Endothelial cell of umbilical vein (primary cell): ENCODE measurements at regions not wholly inside any gene's neighbourhood (a gene's known extent, or its start where the extent isn't known, plus 50 kb on each side); places are given as distances from the start of the nearest gene placed in this dataset.

Experiments used
- BruUV-seq: library from RNA; stranded (reverse); fragments of 400-500 nt; replicated peaks from 2 replicates; lab custom pipeline; 2021; lab: Mats Ljungman, UMichigan
- CTCF ChIA-PET: fragments of 300-600, 350-600 bp; sonication (Branson Sonifier 250); formaldehyde crosslinking; loops from one replicate; lab custom pipeline; 2021; ENCODE audit warnings: antibody characterized with exemption, inconsistent platforms; lab: Charles Lee
- POLR2A ChIA-PET: fragments of 300-600, 350-600 bp; sonication (Branson Sonifier 250); formaldehyde crosslinking; loops from one replicate; lab custom pipeline; 2021; ENCODE audit warnings: antibody characterized with exemption, inconsistent platforms; lab: Charles Lee
- DNase-seq: peaks from one replicate; pipeline ENCODE4 v3.0.0-alpha.2; 2011; ENCODE audit warnings: low read depth, low spot score
- FAIRE-seq: peaks from 2 replicates; lab custom pipeline; 2011; peaks lifted over from hg19 to GRCh38; lab: Jason Lieb, UNC
- H2AFZ ChIP-seq: 2 replicates; pipeline ENCODE4 v1.6.0; 2012; ENCODE audit warnings: low read depth, low read length, control low read depth, inconsistent platforms
- H3K27ac ChIP-seq: 2 replicates; pipeline ENCODE4 v1.5.1; 2011; ENCODE audit warnings: low read depth, mild to moderate bottlenecking, control low read depth, low read length, moderate library complexity; ENCODE audit not compliant: insufficient read depth
- H3K27me3 ChIP-seq, 2 experiments: 2 replicates each; pipeline versions ENCODE4 v1.6.0 to v1.6.1; 2011; ENCODE audit warnings: low read length in 2 of 2, mixed read lengths in 1 of 2; ENCODE audit not compliant: control insufficient read depth in 2 of 2, insufficient read depth in 2 of 2
- H3K36me3 ChIP-seq, 2 experiments: 2 replicates in 1 of 2; 3 replicates in 1 of 2; pipeline ENCODE4 v1.5.1; 2011; ENCODE audit warnings: low read length in 2 of 2, mild to moderate bottlenecking in 1 of 2, moderate library complexity in 1 of 2; ENCODE audit not compliant: control insufficient read depth in 2 of 2, insufficient read depth in 2 of 2; ENCODE audit errors: extremely low read depth in 1 of 2
- H3K4me1 ChIP-seq: 3 replicates; pipeline ENCODE4 v1.5.1; 2011; ENCODE audit warnings: mild to moderate bottlenecking, low read length; ENCODE audit not compliant: control insufficient read depth, insufficient read depth; ENCODE audit errors: extremely low read depth
- H3K4me2 ChIP-seq: 2 replicates; pipeline ENCODE4 v1.6.1; 2011; ENCODE audit warnings: low read length, control low read depth, mixed read lengths; ENCODE audit not compliant: insufficient read depth
- H3K4me3 ChIP-seq, 3 experiments: fragments of 200-600 bp in 1 of 3; sonication (generic), shearing (Covaris generic) in 1 of 3; replicated peaks in 1 of 3; 2 replicates each; pipeline ENCODE4 v1.5.1; 2011 to 2016; ENCODE audit warnings: control low read depth in 3 of 3, low read length in 3 of 3, mild to moderate bottlenecking in 2 of 3, inconsistent platforms in 1 of 3, low read depth in 1 of 3, moderate library complexity in 1 of 3; ENCODE audit not compliant: insufficient read depth in 1 of 3
- H3K79me2 ChIP-seq: 2 replicates; pipeline ENCODE4 v1.6.0; 2012; ENCODE audit warnings: low read length, inconsistent platforms; ENCODE audit not compliant: control insufficient read depth, insufficient read depth
- H3K9ac ChIP-seq: replicated peaks from 2 replicates; pipeline ENCODE3; 2011; ENCODE audit warnings: low read length, control low read depth; ENCODE audit not compliant: insufficient read depth; ENCODE audit errors: extremely low read depth
- H3K9me1 ChIP-seq: replicated peaks from 3 replicates; pipeline ENCODE4 v1.6.0; 2011; ENCODE audit warnings: mild to moderate bottlenecking, low read length; ENCODE audit not compliant: control insufficient read depth, insufficient read depth; ENCODE audit errors: extremely low read depth
- H3K9me3 ChIP-seq: replicated peaks from 2 replicates; pipeline ENCODE4 v1.5.1; 2012; ENCODE audit warnings: low read length, inconsistent platforms; ENCODE audit not compliant: control insufficient read depth, insufficient read depth
- H4K20me1 ChIP-seq: replicated peaks from 2 replicates; pipeline ENCODE3; 2011; ENCODE audit warnings: mild to moderate bottlenecking, low read length; ENCODE audit not compliant: control insufficient read depth, insufficient read depth; ENCODE audit errors: extremely low read depth
- EZH2 ChIP-seq: IDR thresholded peaks from 2 replicates; pipeline ENCODE4 v1.6.1; 2012; ENCODE audit warnings: borderline replicate concordance, low read depth, mild to moderate bottlenecking, moderate library complexity, low read length, inconsistent platforms; ENCODE audit not compliant: severe bottlenecking
- FOS ChIP-seq: IDR thresholded peaks from 2 replicates; pipeline ENCODE4 v1.6.1; 2011; ENCODE audit warnings: mild to moderate bottlenecking, low read length, moderate library complexity, borderline replicate concordance; ENCODE audit not compliant: insufficient read depth
- GATA2 ChIP-seq: IDR thresholded peaks from 2 replicates; pipeline ENCODE4 v1.7.0; 2011; ENCODE audit warnings: low read depth, mild to moderate bottlenecking, moderate library complexity, mixed read lengths, low read length; ENCODE audit not compliant: insufficient read length, insufficient read depth
- JUN ChIP-seq: IDR thresholded peaks from 2 replicates; pipeline ENCODE4 v1.6.1; 2011; ENCODE audit warnings: borderline replicate concordance, low read depth; ENCODE audit not compliant: insufficient read length, insufficient read depth
- MAX ChIP-seq: IDR thresholded peaks from 2 replicates; pipeline ENCODE4 v1.6.1; 2011; ENCODE audit not compliant: insufficient read depth, insufficient read length
- MYC ChIP-seq: IDR thresholded peaks from one replicate; pipeline ENCODE4 v1.6.1; 2011; ENCODE audit warnings: mild to moderate bottlenecking, low read depth, low read length
- POLR2A ChIP-seq: IDR thresholded peaks from 2 replicates; pipeline ENCODE4 v1.6.1; 2012; ENCODE audit warnings: low read depth, mild to moderate bottlenecking, control low read depth, low read length
- POLR2AphosphoS5 ChIP-seq: IDR thresholded peaks from 2 replicates; pipeline ENCODE4 v1.6.1; 2012; ENCODE audit warnings: low read depth, mild to moderate bottlenecking, control low read depth, low read length, moderate library complexity; ENCODE audit not compliant: insufficient read depth
- dilution Hi-C: fragments of 300-500 bp; cut with MboI; formaldehyde crosslinking; loops from one replicate; pipeline ENCODE4 v1.15.0; 2019; ENCODE audit warnings: low sequenced_read_pairs; ENCODE audit not compliant: extremely low pct_ligation_motif_present
- intact Hi-C: fragments of 100-400 bp; cut with micrococcal nuclease; formaldehyde crosslinking; loops from one replicate; pipeline ENCODE4 v1.10.0; 2022
- TF ChIP-seq, protein P1 (sequence below), 2 donors: IDR thresholded peaks; 1 replicate in 1 of 2; 2 replicates in 1 of 2; pipeline ENCODE4 v1.5.1; 2011; ENCODE audit warnings: low read length in 2 of 2, mild to moderate bottlenecking in 2 of 2, moderate library complexity in 2 of 2, control low read depth in 1 of 2, inconsistent platforms in 1 of 2, low read depth in 1 of 2; ENCODE audit not compliant: insufficient read depth in 1 of 2; ENCODE audit errors: extremely low read depth in 1 of 2

- Histone ChIP-seq H3K4me1 (peaks cover 23% of the 10 kb centered on the region), H3K4me3 (no peak overlapping the region), H3K9me1 (no peaks in the 10 kb centered on the region), H3K9ac (no peak overlapping the region), H3K9me3 (no peaks in the 10 kb centered on the region), H3K27me3 (no peaks in the 10 kb centered on the region), H2AFZ (no peak overlapping the region), H3K36me3 (peaks cover 2 to 15% of the 10 kb centered on the region in 2 experiments), H3K4me2 (no peak overlapping the region), H3K79me2 (no peaks in the 10 kb centered on the region), H3K27ac (no peak overlapping the region), H4K20me1 (no peaks in the 10 kb centered on the region)
- dilution Hi-C loops = no loop called here
- FAIRE-seq (no peak), DNase-seq (no peak)
- intact Hi-C loops = no loop called here
- ChIA-PET CTCF (interaction anchor here (1.1 kb wide), 1 partner anchor 21 kb away, joined by 4 read pairs; no protein-coding TSS in a partner anchor), POLR2A (no interaction called here)
- TF ChIP-seq, protein P1, sequence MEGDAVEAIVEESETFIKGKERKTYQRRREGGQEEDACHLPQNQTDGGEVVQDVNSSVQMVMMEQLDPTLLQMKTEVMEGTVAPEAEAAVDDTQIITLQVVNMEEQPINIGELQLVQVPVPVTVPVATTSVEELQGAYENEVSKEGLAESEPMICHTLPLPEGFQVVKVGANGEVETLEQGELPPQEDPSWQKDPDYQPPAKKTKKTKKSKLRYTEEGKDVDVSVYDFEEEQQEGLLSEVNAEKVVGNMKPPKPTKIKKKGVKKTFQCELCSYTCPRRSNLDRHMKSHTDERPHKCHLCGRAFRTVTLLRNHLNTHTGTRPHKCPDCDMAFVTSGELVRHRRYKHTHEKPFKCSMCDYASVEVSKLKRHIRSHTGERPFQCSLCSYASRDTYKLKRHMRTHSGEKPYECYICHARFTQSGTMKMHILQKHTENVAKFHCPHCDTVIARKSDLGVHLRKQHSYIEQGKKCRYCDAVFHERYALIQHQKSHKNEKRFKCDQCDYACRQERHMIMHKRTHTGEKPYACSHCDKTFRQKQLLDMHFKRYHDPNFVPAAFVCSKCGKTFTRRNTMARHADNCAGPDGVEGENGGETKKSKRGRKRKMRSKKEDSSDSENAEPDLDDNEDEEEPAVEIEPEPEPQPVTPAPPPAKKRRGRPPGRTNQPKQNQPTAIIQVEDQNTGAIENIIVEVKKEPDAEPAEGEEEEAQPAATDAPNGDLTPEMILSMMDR (IDR thresholded peaks at IDR 0.05; ENCODE audit: extremely low read depth in 1 of 2, insufficient read depth in 1 of 2, low read depth in 1 of 2, low read length in 2 of 2) = no peak
- TF ChIP-seq MAX (no peak), FOS (no peak), POLR2A (no peak), GATA2 (no peak), POLR2AphosphoS5 (no peak), JUN (no peak), EZH2 (no peak), MYC (no peak)
- BruUV-seq = no TSS peak
Measured at GRCh38 chr12:124420041-124420995, 125.4 kb downstream of the RFLNA start.
